Testis (tissue), 2 donors: ENCODE measurements at regions not wholly inside any gene's neighbourhood (a gene's known extent, or its start where the extent isn't known, plus 50 kb on each side); places are given as distances from the start of the nearest gene placed in this dataset.
A peak's percentile ranks its signal among the peaks of the same experiment; 100 is the strongest.

Source experiments
- DNase-seq: peaks from one replicate; pipeline ENCODE4 v3.0.0-alpha.2; 2019
- H3K27ac ChIP-seq, 2 donors: fragments of 200-600 bp; sonication (generic); one replicate each; pipeline ENCODE4 v1.5.1; 2019
- H3K27me3 ChIP-seq: fragments of 200-600 bp; sonication (generic); one replicate; pipeline ENCODE4 v1.5.1; 2019
- H3K36me3 ChIP-seq: fragments of 200-600 bp; sonication (generic); one replicate; pipeline ENCODE4 v1.5.1; 2017; ENCODE audit warnings: low read depth; ENCODE audit errors: missing control alignments
- H3K4me1 ChIP-seq: fragments of 200-600 bp; sonication (generic); one replicate; pipeline ENCODE4 v1.5.1; 2019
- H3K4me3 ChIP-seq, 2 donors: fragments of 200-600 bp; sonication (generic); one replicate each; pipeline ENCODE4 v1.5.1; 2017 to 2019
- H3K9me3 ChIP-seq: fragments of 200-600 bp; sonication (generic); one replicate; pipeline ENCODE4 v1.5.1; 2017
- CTCF ChIP-seq, 3 experiments: fragments of 450-650 bp in 2 of 3; fragments of 200-600 bp in 1 of 3; sonication (generic) in 1 of 3; IDR thresholded peaks; one replicate each; pipeline ENCODE4 v1.5.1; 2016 to 2019; ENCODE audit warnings: antibody characterized with exemption in 3 of 3, mild to moderate bottlenecking in 2 of 3, moderate library complexity in 1 of 3
- POLR2A ChIP-seq: fragments of 450-650 bp; IDR thresholded peaks from one replicate; pipeline ENCODE4 v1.6.1; 2017; ENCODE audit warnings: antibody characterized with exemption, mild to moderate bottlenecking, moderate library complexity
- WGBS, 2 donors: methylation state at CpG; one replicate each; pipeline ENCODE4 v1.1.5; 2018; 5-methylcytosine and 5-hydroxymethylcytosine counted together
- intact Hi-C: fragments of 100-400 bp; cut with DNase I; formaldehyde crosslinking; loops from one replicate; pipeline ENCODE4 v1.15.1; 2023; ENCODE audit warnings: low total_unique reads

- 83 to 96% methylated on average over 4 to 5 of the region's 5 CpGs for WGBS, 2 donors
- H3K27ac ChIP-seq: no peak overlapping the region
- intact Hi-C loops: no loop called here
Observed at GRCh38 chr15:81485806-81486205, 111.8 kb upstream of the TMC3 start.

GRCh38 chr15:81484086-81484955, 110.3 kb upstream of the TMC3 start:
- WGBS, 2 donors: 70 to 73% methylated on average over 12 of the region's 12 CpGs
- Histone ChIP-seq H3K4me3 (no peak overlapping the region), H3K27me3 (no peaks in the 10 kb centered on the region), H3K27ac (no peak overlapping the region), H3K9me3 (no peaks in the 10 kb centered on the region), H3K4me1 (no peaks in the 10 kb centered on the region), H3K36me3 (no peaks in the 10 kb centered on the region)
- DNase-seq: no peak
- intact Hi-C loops: no loop called here
- TF ChIP-seq POLR2A (no peak), CTCF (IDR thresholded peaks at IDR 0.05) (no peak)

More at GRCh38 chr15:81485806-81486205, 111.8 kb upstream of the TMC3 start:
- DNase-seq: no peak
- no peaks in the 10 kb centered on the region for H3K9me3 ChIP-seq
- no peak overlapping the region for H3K4me3 ChIP-seq
- H3K27me3 ChIP-seq: no peaks in the 10 kb centered on the region
- no peaks in the 10 kb centered on the region for H3K36me3 ChIP-seq
- no peaks in the 10 kb centered on the region for H3K4me1 ChIP-seq
- TF ChIP-seq POLR2A: no peak
- TF ChIP-seq CTCF (IDR thresholded peaks at IDR 0.05): no peak

DNA sequence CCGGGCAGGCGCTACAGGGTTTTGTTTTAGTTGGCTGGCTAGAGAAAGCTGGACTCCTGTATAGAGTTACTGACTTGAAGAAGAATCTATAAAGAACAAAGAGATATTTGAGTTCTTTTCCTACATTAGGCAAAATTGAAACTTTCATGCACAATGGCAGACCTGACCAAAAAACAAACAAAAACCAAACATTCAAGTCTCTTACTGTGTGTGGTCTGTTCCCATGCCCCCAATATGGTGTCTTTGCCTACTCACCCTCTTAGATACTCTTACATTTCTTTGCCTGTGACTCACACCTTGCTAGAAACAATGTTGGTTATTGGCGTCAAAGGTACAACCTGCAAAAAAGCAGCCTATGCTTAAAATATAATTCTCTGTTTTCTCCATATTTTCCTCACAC, 109.5 kb upstream of the TMC3 start:
- H3K4me1 ChIP-seq: no peaks in the 10 kb centered on the region
- intact Hi-C loops: no loop called here
- H3K27ac ChIP-seq: no peak overlapping the region
- no peak overlapping the region for H3K4me3 ChIP-seq
- H3K9me3 ChIP-seq: no peaks in the 10 kb centered on the region
- TF ChIP-seq POLR2A (no peak), CTCF (IDR thresholded peaks at IDR 0.05) (no peak)
- DNase-seq: no peak
- no peaks in the 10 kb centered on the region for H3K36me3 ChIP-seq
- no peaks in the 10 kb centered on the region for H3K27me3 ChIP-seq
- 87 to 88% methylated on average over 3 of the region's 3 CpGs for WGBS, 2 donors

DNA sequence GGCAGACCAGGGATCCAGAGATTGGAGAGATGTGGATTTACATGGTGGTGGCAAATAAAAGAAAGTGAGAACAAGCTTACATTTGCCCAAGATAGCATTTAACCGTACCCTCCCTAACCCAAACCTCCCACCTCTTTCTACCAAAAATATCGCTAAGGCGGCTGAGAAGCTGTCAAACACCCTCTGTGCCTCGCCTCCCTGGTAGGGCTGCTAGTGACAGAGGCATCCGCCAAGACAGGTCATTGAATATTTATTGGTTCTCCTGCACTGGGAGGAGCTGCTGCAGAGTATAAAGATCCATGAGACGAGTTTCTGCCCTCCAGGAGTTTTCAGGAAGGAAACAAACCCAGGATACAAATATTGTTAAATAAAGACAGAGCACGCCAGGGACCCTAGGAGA, 107.3 kb upstream of the TMC3 start:
- TF ChIP-seq POLR2A (no peak), CTCF (IDR thresholded peaks at IDR 0.05) (no peak)
- no peaks in the 10 kb centered on the region for H3K4me1 ChIP-seq
- H3K4me3 ChIP-seq: no peak overlapping the region
- H3K27me3 ChIP-seq: no peaks in the 10 kb centered on the region
- WGBS, 2 donors: 88 to 91% methylated on average over 7 of the region's 7 CpGs
- no peaks in the 10 kb centered on the region for H3K9me3 ChIP-seq
- intact Hi-C loops: no loop called here
- no peak overlapping the region for H3K27ac ChIP-seq
- no peak for DNase-seq
- no peaks in the 10 kb centered on the region for H3K36me3 ChIP-seq

- Histone ChIP-seq H3K36me3 (no peaks in the 10 kb centered on the region), H3K4me1 (no peaks in the 10 kb centered on the region), H3K9me3 (no peaks in the 10 kb centered on the region), H3K27ac (no peak overlapping the region), H3K27me3 (no peaks in the 10 kb centered on the region), H3K4me3 (no peak overlapping the region)
- TF ChIP-seq POLR2A: no peak
- peak; percentile 90 to 100 (median 92) for TF ChIP-seq CTCF (IDR thresholded peaks at IDR 0.05)
- 47 to 54% methylated on average over 7 of the region's 7 CpGs for WGBS, 2 donors
- peak; percentile 51 for DNase-seq
- intact Hi-C loops: no loop called here
Observed at GRCh38 chr15:81480645-81481053, 106.6 kb upstream of the TMC3 start.
